ENCODE measurements at regions not wholly inside any gene's neighbourhood (a gene's known extent, or its start where the extent isn't known, plus 50 kb on each side); places are given as distances from the start of the nearest gene placed in this dataset.

- DNase-seq: peak; percentile 83 to 87
Observed at GRCh38 chr6:26312501-26313397, 52.2 kb upstream of the BTN3A2 start.

Measured in stimulated activated CD4-positive, alpha-beta T cell treated with anti-CD3 and anti-CD28 coated beads, Interleukin-2, amount 100 ng/mL, for 48 hours (primary cell).